PC-9 (cell line): ENCODE measurements at regions not wholly inside any gene's neighbourhood (a gene's known extent, or its start where the extent isn't known, plus 50 kb on each side); places are given as distances from the start of the nearest gene placed in this dataset.

Experiments
- BruUV-seq: library from RNA; stranded (reverse); fragments of 400-500 nt; replicated peaks from 2 replicates; lab custom pipeline; 2021; lab: Mats Ljungman, UMichigan
- CTCF ChIA-PET: fragments of 300-600 bp; sonication (Branson Sonifier 250); formaldehyde crosslinking; loops from one replicate; lab custom pipeline; 2022; ENCODE audit warnings: antibody characterized with exemption; lab: Charles Lee
- POLR2A ChIA-PET: fragments of 300-600 bp; sonication (Branson Sonifier 250); formaldehyde crosslinking; loops from one replicate; lab custom pipeline; 2022; ENCODE audit warnings: antibody characterized with exemption; ENCODE audit not compliant: unreplicated experiment; lab: Charles Lee
- DNase-seq, 2 experiments: peaks; one replicate each; pipeline versions ENCODE4 v3.0.0 to v3.0.0-alpha.2; 2015 to 2022; ENCODE audit warnings: mixed read lengths in 1 of 2
- H2AFZ ChIP-seq: fragments of 200-600 bp; sonication (generic); 2 replicates; pipeline ENCODE4 v1.8.1; 2017; ENCODE audit warnings: antibody characterized with exemption
- H3F3A ChIP-seq: fragments of 200-600 bp; sonication (generic); 2 replicates; pipeline ENCODE4 v1.8.1; 2017; ENCODE audit warnings: antibody characterized with exemption, mild to moderate bottlenecking, low read depth; ENCODE audit not compliant: insufficient read depth
- H3K27ac ChIP-seq: fragments of 200-600 bp; sonication (generic); 2 replicates; pipeline ENCODE4 v1.6.1; 2016; ENCODE audit warnings: mixed run types
- H3K27me3 ChIP-seq: fragments of 200-600 bp; sonication (generic); 2 replicates; pipeline ENCODE4 v1.6.1; 2016; ENCODE audit warnings: low read depth, mixed run types; ENCODE audit not compliant: insufficient read depth
- H3K36me3 ChIP-seq: fragments of 200-600 bp; sonication (generic); 2 replicates; pipeline ENCODE4 v1.6.1; 2016; ENCODE audit warnings: low read depth, mixed run types
- H3K4me1 ChIP-seq: fragments of 200-600 bp; sonication (generic); replicated peaks from 2 replicates; pipeline ENCODE4 v1.6.1; 2016; ENCODE audit warnings: mixed run types; ENCODE audit not compliant: insufficient read depth
- H3K4me2 ChIP-seq: fragments of 200-600 bp; sonication (generic); 2 replicates; pipeline ENCODE4 v1.6.1; 2017; ENCODE audit warnings: mixed run types
- H3K4me3 ChIP-seq: fragments of 200-600 bp; sonication (generic); 2 replicates; pipeline ENCODE4 v1.6.1; 2016; ENCODE audit warnings: mixed run types
- H3K79me2 ChIP-seq: fragments of 200-600 bp; sonication (generic); 2 replicates; pipeline ENCODE4 v1.6.1; 2017; ENCODE audit warnings: low read depth, mixed run types
- H3K9me2 ChIP-seq: fragments of 200-600 bp; sonication (generic); 2 replicates; pipeline ENCODE4 v1.8.1; 2017; ENCODE audit warnings: mild to moderate bottlenecking; ENCODE audit not compliant: insufficient read depth
- H3K9me3 ChIP-seq: fragments of 200-600 bp; sonication (generic); 2 replicates; pipeline ENCODE4 v1.8.1; 2016; ENCODE audit warnings: low read depth; ENCODE audit not compliant: insufficient read depth
- H4K20me1 ChIP-seq: fragments of 200-600 bp; sonication (generic); 2 replicates; pipeline ENCODE4 v1.8.1; 2017; ENCODE audit not compliant: insufficient read depth
- EZH2 ChIP-seq: fragments of 200-600 bp; sonication (generic); IDR thresholded peaks from 2 replicates; pipeline ENCODE4 v1.8.0; 2017; ENCODE audit warnings: antibody characterized with exemption, low read depth
- intact Hi-C: fragments of 100-400 bp; cut with micrococcal nuclease; formaldehyde crosslinking; loops from one replicate; pipeline ENCODE4 v1.10.0; 2022; ENCODE audit not compliant: unreplicated experiment
- TF ChIP-seq, protein P1 (sequence below): fragments of 200-600 bp; sonication (generic); conservative IDR thresholded peaks from 2 replicates; pipeline ENCODE4 v1.6.1; 2017; ENCODE audit warnings: mixed run types, antibody characterized with exemption, mild to moderate bottlenecking, moderate library complexity

DNA sequence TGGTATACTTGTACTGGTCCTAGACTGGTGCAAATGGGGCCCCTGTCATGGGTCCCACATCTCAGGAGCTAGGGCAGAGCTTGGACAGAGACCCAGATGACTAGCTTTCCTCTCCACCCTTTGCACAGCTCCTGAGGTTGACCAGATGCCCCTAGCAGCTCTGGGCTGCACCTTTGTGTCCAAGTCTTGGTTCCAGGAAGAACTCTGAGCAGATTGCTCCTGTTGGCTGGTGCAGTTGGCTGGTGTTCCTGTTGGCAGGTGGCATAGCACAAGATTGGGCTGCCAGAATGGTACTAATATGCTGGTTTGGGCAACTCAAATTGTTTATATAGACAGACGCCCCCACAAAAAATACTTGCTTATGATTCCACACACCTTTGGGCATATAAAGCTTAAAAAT lies 89.4 kb upstream of the EZR start:
- no peak overlapping the region for H3K4me3 ChIP-seq
- peaks cover 24% of the 10 kb centered on the region for H3K9me3 ChIP-seq
- no peaks in the 10 kb centered on the region for H4K20me1 ChIP-seq
- peaks cover 43% of the 10 kb centered on the region for H3K4me1 ChIP-seq
- no peak overlapping the region for H2AFZ ChIP-seq
- H3K4me2 ChIP-seq, result no peak overlapping the region
- no peaks in the 10 kb centered on the region for H3K27me3 ChIP-seq
- DNase-seq, result no peak
- POLR2A ChIA-PET, result interaction anchor here (0.6 kb wide), 1 partner anchor 205 kb away, joined by 4 read pairs; no protein-coding TSS in a partner anchor
- no peak for TF ChIP-seq EZH2
- CTCF ChIA-PET, result interaction anchor here (0.6 kb wide), 1 partner anchor 44 kb away, joined by 6 read pairs; no protein-coding TSS in a partner anchor
- 0 out of 2 replicates have a peak, but pooled peaks cover 3% of the 10 kb centered on the region for H3K79me2 ChIP-seq
- peaks cover 37% of the 10 kb centered on the region for H3F3A ChIP-seq
- H3K36me3 ChIP-seq, result no peaks in the 10 kb centered on the region
- H3K9me2 ChIP-seq, result no peaks in the 10 kb centered on the region
- H3K27ac ChIP-seq, result no peak overlapping the region
- no TSS peak for BruUV-seq
- intact Hi-C loops, result no loop called here

DNA sequence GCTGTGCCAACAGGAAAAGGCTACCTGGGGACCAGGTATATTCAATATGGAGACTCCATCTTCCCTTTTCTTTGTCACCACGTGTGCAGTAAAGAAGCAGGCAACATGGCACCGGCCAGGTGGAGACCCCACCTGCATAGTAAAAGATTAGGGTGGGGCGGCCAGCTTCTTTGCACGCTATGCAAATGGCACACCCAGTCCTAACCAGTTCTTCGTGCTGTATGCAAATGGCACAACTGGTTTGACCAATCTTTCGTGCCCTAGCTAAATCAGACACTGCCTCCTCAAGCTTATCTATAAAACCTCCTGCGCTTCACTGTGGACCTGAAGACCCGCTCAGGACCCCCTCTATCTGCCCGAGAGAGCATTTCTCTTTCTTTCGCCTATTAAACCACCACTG lies 88.8 kb upstream of the EZR start:
- Histone ChIP-seq H3K27ac (no peak overlapping the region), H3K79me2 (0 out of 2 replicates have a peak, but pooled peaks cover 3% of the 10 kb centered on the region), H4K20me1 (no peaks in the 10 kb centered on the region), H3K4me1 (peaks cover 37% of the 10 kb centered on the region), H3F3A (peaks cover 37% of the 10 kb centered on the region), H2AFZ (no peak overlapping the region), H3K27me3 (no peaks in the 10 kb centered on the region), H3K9me2 (no peaks in the 10 kb centered on the region), H3K4me2 (no peak overlapping the region), H3K36me3 (no peaks in the 10 kb centered on the region), H3K4me3 (no peak overlapping the region), H3K9me3 (peaks cover 26% of the 10 kb centered on the region)
- intact Hi-C loops, result no loop called here
- TF ChIP-seq, protein P1, sequence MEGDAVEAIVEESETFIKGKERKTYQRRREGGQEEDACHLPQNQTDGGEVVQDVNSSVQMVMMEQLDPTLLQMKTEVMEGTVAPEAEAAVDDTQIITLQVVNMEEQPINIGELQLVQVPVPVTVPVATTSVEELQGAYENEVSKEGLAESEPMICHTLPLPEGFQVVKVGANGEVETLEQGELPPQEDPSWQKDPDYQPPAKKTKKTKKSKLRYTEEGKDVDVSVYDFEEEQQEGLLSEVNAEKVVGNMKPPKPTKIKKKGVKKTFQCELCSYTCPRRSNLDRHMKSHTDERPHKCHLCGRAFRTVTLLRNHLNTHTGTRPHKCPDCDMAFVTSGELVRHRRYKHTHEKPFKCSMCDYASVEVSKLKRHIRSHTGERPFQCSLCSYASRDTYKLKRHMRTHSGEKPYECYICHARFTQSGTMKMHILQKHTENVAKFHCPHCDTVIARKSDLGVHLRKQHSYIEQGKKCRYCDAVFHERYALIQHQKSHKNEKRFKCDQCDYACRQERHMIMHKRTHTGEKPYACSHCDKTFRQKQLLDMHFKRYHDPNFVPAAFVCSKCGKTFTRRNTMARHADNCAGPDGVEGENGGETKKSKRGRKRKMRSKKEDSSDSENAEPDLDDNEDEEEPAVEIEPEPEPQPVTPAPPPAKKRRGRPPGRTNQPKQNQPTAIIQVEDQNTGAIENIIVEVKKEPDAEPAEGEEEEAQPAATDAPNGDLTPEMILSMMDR, result no peak
- no peak for TF ChIP-seq EZH2
- no peak for DNase-seq
- POLR2A ChIA-PET, result interaction anchor here (0.6 kb wide), 1 partner anchor 204 kb away, joined by 4 read pairs; no protein-coding TSS in a partner anchor
- CTCF ChIA-PET, result interaction anchor here (0.6 kb wide), 1 partner anchor 45 kb away, joined by 6 read pairs; no protein-coding TSS in a partner anchor
- BruUV-seq, result no TSS peak

DNA sequence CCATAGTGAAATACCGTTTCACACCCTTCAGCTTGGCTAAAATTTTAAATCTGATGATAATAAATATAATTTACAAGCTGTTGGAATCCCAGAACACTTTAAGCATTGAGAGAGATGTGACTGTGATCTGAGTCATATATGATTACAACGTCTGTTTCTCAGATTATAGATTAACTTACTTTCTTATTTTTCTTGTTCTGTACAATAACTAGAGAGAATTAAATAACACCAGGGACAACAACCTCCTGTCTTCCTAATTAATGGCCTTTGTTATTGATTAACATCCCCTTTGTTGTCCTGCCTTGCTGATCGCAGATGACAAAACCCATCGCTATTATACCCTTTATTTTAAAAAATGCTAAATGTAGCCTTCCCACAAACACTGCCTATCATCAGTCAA lies 87.8 kb upstream of the EZR start:
- H3K4me1 ChIP-seq, result peaks cover 27% of the 10 kb centered on the region
- no peak overlapping the region for H3K27ac ChIP-seq
- H3K4me3 ChIP-seq, result no peak overlapping the region
- ChIA-PET CTCF (no interaction called here), POLR2A (no interaction called here)
- H3K9me3 ChIP-seq, result peaks cover 26% of the 10 kb centered on the region
- H3K79me2 ChIP-seq, result no peaks in the 10 kb centered on the region
- no peaks in the 10 kb centered on the region for H3K27me3 ChIP-seq
- no peaks in the 10 kb centered on the region for H3K9me2 ChIP-seq
- no peak overlapping the region for H2AFZ ChIP-seq
- no TSS peak for BruUV-seq
- H3F3A ChIP-seq, result peaks cover 27% of the 10 kb centered on the region
- no peak for TF ChIP-seq EZH2
- TF ChIP-seq, protein P1, result no peak
- H3K4me2 ChIP-seq, result no peak overlapping the region
- no peak for DNase-seq
- intact Hi-C loops, result no loop called here
- no peaks in the 10 kb centered on the region for H4K20me1 ChIP-seq
- H3K36me3 ChIP-seq, result no peaks in the 10 kb centered on the region

DNA sequence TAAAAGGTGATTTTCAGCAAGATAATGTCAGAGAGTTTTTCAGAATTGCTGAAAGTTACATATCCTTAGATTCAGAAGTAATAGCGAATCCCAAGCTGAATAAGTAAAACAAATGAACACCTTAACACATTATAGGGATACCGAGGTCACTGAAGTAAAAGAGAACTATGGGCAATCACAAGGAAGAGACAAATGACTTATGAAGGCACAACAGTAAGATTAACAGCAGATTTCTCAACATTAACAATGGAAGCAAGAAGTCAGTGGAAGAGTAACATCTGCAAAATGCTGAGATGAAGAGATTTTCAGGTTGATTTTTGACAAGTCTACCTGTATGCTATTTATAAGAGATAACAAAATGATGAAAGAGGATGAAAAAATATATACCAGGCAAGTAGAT lies 86.1 kb upstream of the EZR start:
- no peaks in the 10 kb centered on the region for H4K20me1 ChIP-seq
- no peaks in the 10 kb centered on the region for H3K27me3 ChIP-seq
- no TSS peak for BruUV-seq
- no peak overlapping the region for H3K27ac ChIP-seq
- peaks cover 10% of the 10 kb centered on the region for H3F3A ChIP-seq
- CTCF ChIA-PET, result no interaction called here
- intact Hi-C loops, result no loop called here
- H3K79me2 ChIP-seq, result no peaks in the 10 kb centered on the region
- DNase-seq, result no peak
- H3K4me2 ChIP-seq, result no peak overlapping the region
- H3K9me2 ChIP-seq, result no peaks in the 10 kb centered on the region
- H3K4me3 ChIP-seq, result no peak overlapping the region
- POLR2A ChIA-PET, result no interaction called here
- H3K9me3 ChIP-seq, result peaks cover 26% of the 10 kb centered on the region
- no peaks in the 10 kb centered on the region for H3K36me3 ChIP-seq
- H2AFZ ChIP-seq, result no peak overlapping the region
- peaks cover 10% of the 10 kb centered on the region for H3K4me1 ChIP-seq
- TF ChIP-seq, protein P1, result no peak
- TF ChIP-seq EZH2, result no peak
